ENCODE measurements at regions not wholly inside any gene's neighbourhood (a gene's known extent, or its start where the extent isn't known, plus 50 kb on each side); places are given as distances from the start of the nearest gene placed in this dataset.
"Not testable (repeated sequence)": the region's sequence is repeated elsewhere in the genome, so short reads cannot be mapped to it uniquely, and the experiment has no call there.

GRCh38 chr3:43843386-43843785, 152.6 kb downstream of the ABHD5 start:
- Mint-ChIP-seq H3K27me3 (peaks cover 8% of the 10 kb centered on the region), H3K4me3 (no peak overlapping the region), H3K27ac (no peak overlapping the region), H3K4me1 (no peaks in the 10 kb centered on the region), H3K36me3 (no peaks in the 10 kb centered on the region), H3K9me3 (peaks cover 0 to 33% (median 13%) of the 10 kb centered on the region in 7 donors)
- Histone ChIP-seq H3K36me3 (ENCODE audit: control insufficient read depth, insufficient read depth, low read length) (no peaks in the 10 kb centered on the region), H3K4me3 (ENCODE audit: low read depth, low read length) (no peak overlapping the region), H3K27me3 (ENCODE audit: control insufficient read depth, insufficient read depth, low read length) (peaks cover 6% of the 10 kb centered on the region), H3K9me3 (ENCODE audit: control insufficient read depth in 2 of 2, low read length in 2 of 2) (peaks cover 0 to 19% of the 10 kb centered on the region in 2 experiments), H3K4me1 (ENCODE audit: control insufficient read depth, insufficient read depth, low read length, poor library complexity, severe bottlenecking) (no peaks in the 10 kb centered on the region), H3K27ac (ENCODE audit: insufficient read depth, low read length, poor library complexity, severe bottlenecking) (no peak overlapping the region)
- ATAC-seq (ENCODE audit: low read depth in 2 of 2) (no peak), DNase-seq (no peak)

GRCh38 chr3:43844757-43845156, 154.0 kb downstream of the ABHD5 start:
- H3K4me3 ChIP-seq (ENCODE audit: low read depth, low read length): no peak overlapping the region
- H3K27ac ChIP-seq (ENCODE audit: insufficient read depth, low read length, poor library complexity, severe bottlenecking): no peak overlapping the region
- no peaks in the 10 kb centered on the region for H3K36me3 Mint-ChIP-seq
- ATAC-seq (ENCODE audit: low read depth in 2 of 2) (no peak), DNase-seq (no peak)
- H3K27me3 Mint-ChIP-seq: peaks cover 11% of the 10 kb centered on the region
- no peaks in the 10 kb centered on the region for H3K36me3 ChIP-seq (ENCODE audit: control insufficient read depth, insufficient read depth, low read length)
- H3K9me3 ChIP-seq (ENCODE audit: control insufficient read depth in 2 of 2, low read length in 2 of 2): peaks cover 0 to 15% of the 10 kb centered on the region in 2 experiments
- H3K9me3 Mint-ChIP-seq: peaks cover 0 to 38% (median 13%) of the 10 kb centered on the region in 7 donors
- no peaks in the 10 kb centered on the region for H3K4me1 Mint-ChIP-seq
- H3K27ac Mint-ChIP-seq: no peak overlapping the region
- H3K27me3 ChIP-seq (ENCODE audit: control insufficient read depth, insufficient read depth, low read length): peaks cover 6% of the 10 kb centered on the region
- H3K4me3 Mint-ChIP-seq: no peak overlapping the region
- no peaks in the 10 kb centered on the region for H3K4me1 ChIP-seq (ENCODE audit: control insufficient read depth, insufficient read depth, low read length, poor library complexity, severe bottlenecking)

- not testable (repeated sequence) for H3K36me3 Mint-ChIP-seq, DNase-seq
These were observed 154.8 kb downstream of the ABHD5 start for GRCh38 chr3:43845553-43845952.

GRCh38 chr3:43852066-43852465, 161.3 kb downstream of the ABHD5 start:
- Mint-ChIP-seq H3K4me1 (peaks cover 0 to 6% (median 2%) of the 10 kb centered on the region in 4 donors), H3K36me3 (no peaks in the 10 kb centered on the region), H3K27ac (no peak overlapping the region), H3K4me3 (no peak overlapping the region), H3K9me3 (peaks cover 0 to 18% (median 7%) of the 10 kb centered on the region in 7 donors), H3K27me3 (peaks cover 34% of the 10 kb centered on the region)
- Histone ChIP-seq H3K27me3 (ENCODE audit: control insufficient read depth, insufficient read depth, low read length) (peaks cover 16% of the 10 kb centered on the region), H3K4me1 (ENCODE audit: control insufficient read depth, insufficient read depth, low read length, poor library complexity, severe bottlenecking) (no peaks in the 10 kb centered on the region), H3K9me3 (ENCODE audit: control insufficient read depth in 2 of 2, low read length in 2 of 2) (peaks cover 0 to 8% of the 10 kb centered on the region in 2 experiments), H3K36me3 (ENCODE audit: control insufficient read depth, insufficient read depth, low read length) (no peaks in the 10 kb centered on the region), H3K27ac (ENCODE audit: insufficient read depth, low read length, poor library complexity, severe bottlenecking) (no peak overlapping the region), H3K4me3 (ENCODE audit: low read depth, low read length) (no peak overlapping the region)
- DNase-seq (no peak), ATAC-seq (ENCODE audit: low read depth in 2 of 2) (no peak)

More at GRCh38 chr3:43845553-43845952, 154.8 kb downstream of the ABHD5 start:
- not testable (repeated sequence) for H3K4me1 Mint-ChIP-seq; H3K4me1 ChIP-seq (ENCODE audit: control insufficient read depth, insufficient read depth, low read length, poor library complexity, severe bottlenecking); H3K27ac ChIP-seq (ENCODE audit: insufficient read depth, low read length, poor library complexity, severe bottlenecking); ATAC-seq (ENCODE audit: low read depth in 2 of 2); H3K4me3 ChIP-seq (ENCODE audit: low read depth, low read length); H3K4me3 Mint-ChIP-seq; H3K27ac Mint-ChIP-seq; H3K27me3 ChIP-seq (ENCODE audit: control insufficient read depth, insufficient read depth, low read length); H3K36me3 ChIP-seq (ENCODE audit: control insufficient read depth, insufficient read depth, low read length)
- peaks cover 0 to 38% (median 13%) of the 10 kb centered on the region in 7 donors for H3K9me3 Mint-ChIP-seq
- peaks cover 0 to 17% of the 10 kb centered on the region in 2 experiments for H3K9me3 ChIP-seq (ENCODE audit: control insufficient read depth in 2 of 2, low read length in 2 of 2)
- peaks cover 11% of the 10 kb centered on the region for H3K27me3 Mint-ChIP-seq

DNA sequence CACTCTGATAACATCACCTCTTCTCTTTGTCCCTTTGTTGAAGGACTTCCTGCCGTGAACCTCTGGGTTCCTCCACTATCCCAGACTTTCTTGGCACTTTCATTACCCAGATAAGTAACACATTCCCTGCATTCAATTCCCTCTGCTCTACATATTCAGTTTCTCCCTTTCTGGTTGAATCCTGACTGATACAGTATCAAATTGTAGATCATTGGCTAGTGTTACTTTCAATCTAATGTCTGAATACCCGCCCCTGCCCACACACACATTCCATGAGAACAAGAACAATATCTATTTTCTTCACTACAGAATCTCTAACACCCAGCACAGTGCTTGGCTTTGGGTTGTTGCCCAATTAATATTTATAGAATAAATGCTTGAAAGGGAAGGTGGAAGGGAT, 163.5 kb downstream of the ABHD5 start:
- Histone ChIP-seq H3K27me3 (ENCODE audit: control insufficient read depth, insufficient read depth, low read length) (peaks cover 20% of the 10 kb centered on the region), H3K27ac (ENCODE audit: insufficient read depth, low read length, poor library complexity, severe bottlenecking) (no peak overlapping the region), H3K4me3 (ENCODE audit: low read depth, low read length) (no peak overlapping the region), H3K9me3 (ENCODE audit: control insufficient read depth in 2 of 2, low read length in 2 of 2) (peaks cover 0 to 2% of the 10 kb centered on the region in 2 experiments), H3K4me1 (ENCODE audit: control insufficient read depth, insufficient read depth, low read length, poor library complexity, severe bottlenecking) (no peaks in the 10 kb centered on the region), H3K36me3 (ENCODE audit: control insufficient read depth, insufficient read depth, low read length) (no peaks in the 10 kb centered on the region)
- no peak overlapping the region for H3K27ac Mint-ChIP-seq
- H3K9me3 Mint-ChIP-seq: peaks cover 0 to 8% (median 2%) of the 10 kb centered on the region in 7 donors
- peaks cover 50% of the 10 kb centered on the region for H3K27me3 Mint-ChIP-seq
- H3K4me3 Mint-ChIP-seq: no peak overlapping the region
- DNase-seq: no peak
- peaks cover 0 to 6% (median 2%) of the 10 kb centered on the region in 4 donors for H3K4me1 Mint-ChIP-seq
- H3K36me3 Mint-ChIP-seq: no peaks in the 10 kb centered on the region
- ATAC-seq (ENCODE audit: low read depth in 2 of 2): no peak

DNA sequence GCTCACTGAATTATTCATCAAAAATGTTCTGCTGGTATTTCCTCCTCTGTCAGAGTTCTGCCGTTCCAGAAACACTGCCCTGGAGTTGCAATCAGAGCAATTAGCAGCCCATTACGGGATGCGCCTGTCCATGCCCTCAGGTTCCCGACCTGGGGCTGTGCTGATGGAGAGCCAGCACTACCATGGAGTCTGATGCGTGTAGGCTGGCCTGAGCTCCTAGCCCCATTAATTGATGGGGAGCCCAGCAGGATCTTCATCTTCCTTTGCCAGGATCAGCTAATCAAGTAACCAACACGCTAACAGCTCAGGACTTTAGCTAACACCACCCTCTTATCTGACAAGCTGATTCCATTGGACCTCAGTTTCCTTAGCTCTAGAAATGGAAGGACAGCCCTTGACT, 164.2 kb downstream of the ABHD5 start:
- H3K27ac Mint-ChIP-seq: no peak overlapping the region
- Histone ChIP-seq H3K4me3 (ENCODE audit: low read depth, low read length) (no peak overlapping the region), H3K36me3 (ENCODE audit: control insufficient read depth, insufficient read depth, low read length) (no peaks in the 10 kb centered on the region), H3K4me1 (ENCODE audit: control insufficient read depth, insufficient read depth, low read length, poor library complexity, severe bottlenecking) (no peaks in the 10 kb centered on the region), H3K27ac (ENCODE audit: insufficient read depth, low read length, poor library complexity, severe bottlenecking) (no peak overlapping the region), H3K27me3 (ENCODE audit: control insufficient read depth, insufficient read depth, low read length) (peaks cover 21% of the 10 kb centered on the region), H3K9me3 (ENCODE audit: control insufficient read depth in 2 of 2, low read length in 2 of 2) (peaks cover 0 to under 1% of the 10 kb centered on the region in 2 experiments)
- DNase-seq (no peak), ATAC-seq (ENCODE audit: low read depth in 2 of 2) (no peak)
- peaks cover 0 to 8% (median 0%) of the 10 kb centered on the region in 7 donors for H3K9me3 Mint-ChIP-seq
- peaks cover 56% of the 10 kb centered on the region for H3K27me3 Mint-ChIP-seq
- H3K4me1 Mint-ChIP-seq: peaks cover 0 to 6% (median 2%) of the 10 kb centered on the region in 4 donors
- no peak overlapping the region for H3K4me3 Mint-ChIP-seq
- H3K36me3 Mint-ChIP-seq: no peaks in the 10 kb centered on the region

DNA sequence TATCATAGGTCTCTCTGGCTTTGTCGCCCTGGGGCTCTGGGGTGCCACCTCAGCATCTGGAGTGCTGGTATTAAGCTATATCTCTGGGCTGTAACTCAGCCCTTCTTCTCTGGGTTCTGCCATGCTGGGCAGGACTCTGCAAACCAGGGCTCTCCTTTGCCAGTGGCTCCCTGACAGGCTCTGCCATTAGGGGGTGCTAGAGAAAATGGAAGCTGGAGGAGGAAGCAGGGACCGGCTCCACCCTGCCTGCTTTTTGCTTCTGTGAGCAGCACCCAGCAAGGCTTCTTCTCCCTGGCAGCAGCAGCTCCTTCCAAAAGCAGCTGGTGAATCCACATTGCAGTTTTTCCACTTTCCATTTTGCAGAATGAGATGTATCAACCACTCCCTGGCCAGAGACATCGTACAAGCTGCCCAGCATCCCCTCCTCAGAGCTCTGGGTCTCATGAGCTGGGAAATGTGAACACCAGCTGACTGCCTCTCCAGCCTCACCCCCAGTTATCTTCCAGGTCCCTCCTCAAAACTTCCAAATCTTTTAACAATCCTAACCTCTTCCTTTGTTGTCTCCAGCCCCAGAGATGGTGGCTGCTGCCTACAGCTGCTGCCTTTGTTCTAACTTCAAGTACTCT, 165.0 kb downstream of the ABHD5 start:
- Histone ChIP-seq H3K27ac (ENCODE audit: insufficient read depth, low read length, poor library complexity, severe bottlenecking) (no peak overlapping the region), H3K9me3 (ENCODE audit: control insufficient read depth in 2 of 2, low read length in 2 of 2) (no peaks in the 10 kb centered on the region), H3K4me1 (ENCODE audit: control insufficient read depth, insufficient read depth, low read length, poor library complexity, severe bottlenecking) (no peaks in the 10 kb centered on the region), H3K4me3 (ENCODE audit: low read depth, low read length) (no peak overlapping the region), H3K36me3 (ENCODE audit: control insufficient read depth, insufficient read depth, low read length) (no peaks in the 10 kb centered on the region), H3K27me3 (ENCODE audit: control insufficient read depth, insufficient read depth, low read length) (peaks cover 20% of the 10 kb centered on the region)
- ATAC-seq (ENCODE audit: low read depth in 2 of 2) (no peak), DNase-seq (peak in 2 of 3 donors; percentile 4 to 62)
- no peaks in the 10 kb centered on the region for H3K36me3 Mint-ChIP-seq
- no peak overlapping the region for H3K27ac Mint-ChIP-seq
- peaks cover 0 to 6% (median 2%) of the 10 kb centered on the region in 4 donors for H3K4me1 Mint-ChIP-seq
- peaks cover 0 to 8% (median 0%) of the 10 kb centered on the region in 7 donors for H3K9me3 Mint-ChIP-seq
- H3K27me3 Mint-ChIP-seq: peaks cover 53% of the 10 kb centered on the region
- H3K4me3 Mint-ChIP-seq: peak overlapping the region in 1 of 4 donors; percentile 11

GRCh38 chr3:43856351-43856750, 165.6 kb downstream of the ABHD5 start:
- no peak overlapping the region for H3K27ac Mint-ChIP-seq
- no peak overlapping the region for H3K27ac ChIP-seq (ENCODE audit: insufficient read depth, low read length, poor library complexity, severe bottlenecking)
- DNase-seq (no peak), ATAC-seq (ENCODE audit: low read depth in 2 of 2) (no peak)
- no peaks in the 10 kb centered on the region for H3K36me3 Mint-ChIP-seq
- H3K4me1 ChIP-seq (ENCODE audit: control insufficient read depth, insufficient read depth, low read length, poor library complexity, severe bottlenecking): no peaks in the 10 kb centered on the region
- H3K27me3 ChIP-seq (ENCODE audit: control insufficient read depth, insufficient read depth, low read length): peaks cover 20% of the 10 kb centered on the region
- peaks cover 0 to 6% (median 0%) of the 10 kb centered on the region in 7 donors for H3K9me3 Mint-ChIP-seq
- H3K4me1 Mint-ChIP-seq: peaks cover 0 to 6% (median 2%) of the 10 kb centered on the region in 4 donors
- no peaks in the 10 kb centered on the region for H3K9me3 ChIP-seq (ENCODE audit: control insufficient read depth in 2 of 2, low read length in 2 of 2)
- H3K27me3 Mint-ChIP-seq: peaks cover 53% of the 10 kb centered on the region
- no peak overlapping the region for H3K4me3 ChIP-seq (ENCODE audit: low read depth, low read length)
- no peak overlapping the region for H3K4me3 Mint-ChIP-seq
- H3K36me3 ChIP-seq (ENCODE audit: control insufficient read depth, insufficient read depth, low read length): no peaks in the 10 kb centered on the region

Data from CD4-positive, CD25-positive, alpha-beta regulatory T cell (primary cell).